GM12873 (cell line): ENCODE measurements at regions not wholly inside any gene's neighbourhood (a gene's known extent, or its start where the extent isn't known, plus 50 kb on each side); places are given as distances from the start of the nearest gene placed in this dataset.

Experiments
- TF ChIP-seq, protein P1 (sequence below): IDR thresholded peaks from 2 replicates; pipeline ENCODE4 v1.5.1; 2012; ENCODE audit warnings: low read depth, mild to moderate bottlenecking, moderate library complexity, low read length, control low read depth; ENCODE audit not compliant: insufficient read depth; ENCODE audit errors: missing control alignments

DNA sequence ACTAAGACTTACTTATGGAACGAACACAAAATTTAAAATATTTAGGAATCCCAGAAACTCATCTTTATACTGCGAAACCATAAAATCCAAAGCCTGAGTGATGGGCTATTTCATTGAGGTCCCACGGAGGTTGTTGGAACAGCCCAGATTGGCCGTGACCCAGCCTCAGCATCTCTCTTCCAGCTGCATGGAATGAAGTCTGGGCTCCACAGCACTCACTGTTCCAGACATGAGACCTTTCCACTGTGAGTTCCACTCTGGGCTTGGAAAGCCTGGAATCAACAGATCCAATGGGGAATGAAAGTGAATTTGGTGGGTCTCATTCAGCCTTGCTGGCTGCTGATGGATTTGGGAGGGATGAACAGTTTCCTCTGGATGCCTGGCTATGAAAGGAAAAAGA lies 184.9 kb downstream of the EMX2 start:
- TF ChIP-seq, protein P1, sequence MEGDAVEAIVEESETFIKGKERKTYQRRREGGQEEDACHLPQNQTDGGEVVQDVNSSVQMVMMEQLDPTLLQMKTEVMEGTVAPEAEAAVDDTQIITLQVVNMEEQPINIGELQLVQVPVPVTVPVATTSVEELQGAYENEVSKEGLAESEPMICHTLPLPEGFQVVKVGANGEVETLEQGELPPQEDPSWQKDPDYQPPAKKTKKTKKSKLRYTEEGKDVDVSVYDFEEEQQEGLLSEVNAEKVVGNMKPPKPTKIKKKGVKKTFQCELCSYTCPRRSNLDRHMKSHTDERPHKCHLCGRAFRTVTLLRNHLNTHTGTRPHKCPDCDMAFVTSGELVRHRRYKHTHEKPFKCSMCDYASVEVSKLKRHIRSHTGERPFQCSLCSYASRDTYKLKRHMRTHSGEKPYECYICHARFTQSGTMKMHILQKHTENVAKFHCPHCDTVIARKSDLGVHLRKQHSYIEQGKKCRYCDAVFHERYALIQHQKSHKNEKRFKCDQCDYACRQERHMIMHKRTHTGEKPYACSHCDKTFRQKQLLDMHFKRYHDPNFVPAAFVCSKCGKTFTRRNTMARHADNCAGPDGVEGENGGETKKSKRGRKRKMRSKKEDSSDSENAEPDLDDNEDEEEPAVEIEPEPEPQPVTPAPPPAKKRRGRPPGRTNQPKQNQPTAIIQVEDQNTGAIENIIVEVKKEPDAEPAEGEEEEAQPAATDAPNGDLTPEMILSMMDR, result no peak

DNA sequence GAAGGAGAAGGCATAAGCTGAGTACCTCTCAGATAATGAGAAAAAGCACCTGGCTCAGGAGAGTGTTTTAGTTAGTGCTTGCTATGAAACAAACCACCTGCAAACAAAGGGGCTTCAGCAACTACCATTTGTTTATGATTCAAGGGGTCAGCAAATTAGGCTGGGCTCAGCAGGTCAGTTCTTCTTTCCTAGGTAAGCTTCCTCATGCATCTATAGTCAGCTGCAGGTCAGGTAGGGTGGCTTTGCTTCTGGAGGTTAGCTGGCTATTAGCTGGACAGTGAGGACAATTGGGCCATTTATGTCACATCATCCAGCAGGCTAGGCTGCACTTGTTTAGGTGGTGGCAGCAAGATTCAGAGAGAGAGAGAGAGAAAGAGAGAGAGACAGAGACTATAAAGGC lies 185.5 kb downstream of the EMX2 start:
- TF ChIP-seq, protein P1, result no peak

DNA sequence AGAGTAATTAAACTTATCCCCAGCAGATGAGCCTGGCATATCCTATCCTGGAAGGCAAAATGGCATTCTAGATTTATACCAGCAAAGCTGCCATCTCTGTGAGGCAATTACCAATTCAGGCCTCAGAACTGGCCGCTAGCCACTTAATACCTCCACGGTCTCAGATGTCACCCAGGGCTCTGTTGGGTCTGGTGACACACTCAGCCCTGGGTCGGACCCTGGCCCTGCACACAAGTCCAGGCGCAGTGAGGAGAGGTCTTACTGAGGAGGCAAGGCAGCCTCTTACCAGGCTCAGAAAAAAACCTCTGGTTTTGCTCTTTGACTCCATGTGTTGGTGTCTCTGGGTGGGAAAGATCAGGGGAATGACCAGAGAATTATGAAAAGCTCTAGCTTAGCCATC lies 186.6 kb downstream of the EMX2 start:
- TF ChIP-seq, protein P1, result no peak

DNA sequence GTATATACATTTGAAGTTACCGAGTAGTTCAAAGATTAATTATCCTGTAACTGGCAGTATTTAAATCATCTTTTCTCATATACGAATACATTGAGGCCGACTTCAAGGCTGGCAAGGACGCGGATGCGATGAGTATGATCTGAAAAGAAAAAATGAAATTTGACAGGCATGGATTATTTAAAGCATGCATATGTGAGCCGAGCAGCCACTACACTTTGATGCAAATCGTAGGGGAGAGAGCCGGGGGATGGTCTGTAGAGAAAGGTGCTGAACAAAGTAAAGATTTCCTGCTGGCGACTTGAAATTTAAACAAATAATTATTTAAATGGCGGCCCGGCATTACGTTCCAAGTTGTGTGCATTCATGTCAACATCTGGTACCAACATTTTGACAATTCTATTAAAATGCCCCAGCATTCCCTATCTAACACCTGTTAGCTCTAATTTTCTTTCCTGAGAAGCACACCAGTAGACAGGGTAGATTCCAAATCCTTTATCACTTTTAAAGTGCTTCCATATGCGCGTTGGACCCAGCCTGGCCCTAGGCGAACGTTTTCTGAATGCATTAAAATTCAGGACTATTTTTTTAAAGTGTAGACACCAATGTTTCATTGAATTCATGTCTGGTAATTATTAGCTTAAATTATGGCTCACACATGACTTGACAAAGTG lies 188.7 kb downstream of the EMX2 start:
- TF ChIP-seq, protein P1, result no peak

DNA sequence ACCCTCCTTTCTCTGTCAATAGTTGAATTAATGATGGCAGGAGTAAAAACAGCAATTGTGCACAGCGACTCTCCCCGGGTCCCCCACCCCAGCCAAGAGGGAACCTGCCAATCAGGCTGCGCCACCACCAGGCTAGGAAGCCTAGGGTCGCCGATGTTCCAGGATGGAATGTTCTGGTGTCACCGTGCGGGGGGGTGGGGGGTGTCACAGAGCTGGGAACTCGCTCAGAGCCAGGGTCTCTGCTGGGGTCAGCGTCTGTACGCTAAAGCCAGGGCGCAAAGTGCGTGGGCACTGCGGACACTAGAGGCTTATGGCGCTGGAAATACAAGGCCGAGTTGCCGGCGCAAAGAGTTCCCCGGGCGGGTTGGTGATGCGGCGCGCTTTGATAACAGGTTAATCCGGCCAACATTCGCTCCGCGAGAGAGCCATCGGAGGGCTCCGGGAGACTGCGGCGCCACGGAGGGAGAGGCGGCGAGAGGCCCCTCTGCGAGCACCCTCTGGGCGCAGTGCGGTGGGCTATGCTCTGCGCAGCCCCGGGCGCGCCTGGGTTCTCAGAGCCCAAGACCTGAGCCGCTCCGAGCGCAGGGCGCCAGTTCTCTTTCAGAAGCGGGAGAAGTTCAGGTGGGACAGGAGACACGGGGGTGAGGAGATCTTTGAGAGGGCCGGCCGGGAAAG lies 192.3 kb downstream of the EMX2 start:
- TF ChIP-seq, protein P1, result no peak

DNA sequence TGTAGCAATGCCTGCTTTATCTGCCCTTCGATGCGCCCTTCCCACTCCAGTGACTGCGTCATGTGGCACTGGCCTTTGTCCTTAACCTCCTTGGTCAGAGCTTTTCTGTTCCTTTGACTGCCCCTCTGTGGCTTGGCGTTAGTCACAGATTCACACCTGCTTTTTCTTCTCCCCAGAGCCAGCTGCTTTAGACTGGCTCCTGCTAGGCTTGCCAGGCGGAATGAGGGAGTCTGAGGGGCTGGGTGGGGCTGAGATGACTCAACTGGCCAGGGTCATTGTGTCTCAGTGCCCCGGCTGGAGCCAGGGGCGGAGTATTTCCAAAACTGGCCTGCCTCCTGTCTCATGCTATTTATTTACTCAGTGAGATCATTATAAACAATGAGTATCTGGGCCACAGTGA lies 194.1 kb downstream of the EMX2 start:
- TF ChIP-seq, protein P1, result no peak

DNA sequence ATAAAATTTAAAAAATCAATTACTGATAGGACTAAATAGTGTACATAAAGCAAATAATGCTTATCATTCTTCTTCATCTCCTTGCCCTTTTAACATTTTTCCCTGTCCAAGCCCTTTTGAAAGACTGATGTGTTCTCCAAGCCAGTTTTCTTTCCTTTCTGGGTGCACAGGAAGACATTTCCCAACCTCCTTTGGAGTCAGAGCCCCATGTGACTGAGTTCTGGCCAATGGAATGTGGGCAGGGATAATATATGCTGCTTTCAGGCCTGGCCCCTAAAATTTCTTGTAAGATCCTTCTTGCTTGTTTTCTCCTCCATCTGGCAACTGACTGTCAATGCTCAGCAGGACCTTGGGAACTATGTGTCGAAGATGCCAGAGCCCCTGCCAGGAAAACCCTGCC lies 197.5 kb downstream of the EMX2 start:
- TF ChIP-seq, protein P1, result no peak
